ENCODE measurements at regions not wholly inside any gene's neighbourhood (a gene's known extent, or its start where the extent isn't known, plus 50 kb on each side); places are given as distances from the start of the nearest gene placed in this dataset.
"Not testable (repeated sequence)": the region's sequence is repeated elsewhere in the genome, so short reads cannot be mapped to it uniquely, and the experiment has no call there.

DNA sequence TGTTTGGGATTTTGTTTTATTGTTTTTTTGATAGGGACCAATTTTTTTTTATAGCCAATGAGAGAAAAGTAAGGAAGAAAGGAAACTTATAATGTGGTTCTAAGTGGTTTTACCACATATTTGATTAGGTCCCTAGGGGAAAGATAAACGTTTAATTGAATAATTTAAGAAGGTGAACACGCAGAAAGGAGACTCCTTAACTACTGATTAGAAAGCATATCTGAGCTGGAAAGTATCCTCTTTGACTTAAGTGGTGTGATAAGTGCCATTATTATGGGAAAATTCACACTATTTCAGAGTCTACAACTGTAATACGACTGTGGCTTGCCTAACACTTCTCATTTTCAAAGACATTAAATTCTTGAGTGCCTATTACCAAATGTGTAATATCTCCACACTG lies 106.5 kb upstream of the GRAMD1B start:
- H3K9me3 ChIP-seq = no peaks in the 10 kb centered on the region
- WGBS, 2 donors = 55 to 59% methylated on average over 3 of the region's 3 CpGs
- intact Hi-C loops (cut with DNase I) = no loop called here
- DNase-seq = no peak
- H3K36me3 ChIP-seq = no peaks in the 10 kb centered on the region
- no peak overlapping the region for H3K4me3 ChIP-seq
- H3K27me3 ChIP-seq = peaks cover 0 to 55% (median 0%) of the 10 kb centered on the region in 4 donors
- H3K27ac ChIP-seq = no peak overlapping the region
- peaks cover 0 to 5% (median 0%) of the 10 kb centered on the region in 3 donors for H3K4me1 ChIP-seq
- no peak for TF ChIP-seq POLR2A (IDR thresholded peaks at IDR 0.05)
- TF ChIP-seq, protein P1, sequence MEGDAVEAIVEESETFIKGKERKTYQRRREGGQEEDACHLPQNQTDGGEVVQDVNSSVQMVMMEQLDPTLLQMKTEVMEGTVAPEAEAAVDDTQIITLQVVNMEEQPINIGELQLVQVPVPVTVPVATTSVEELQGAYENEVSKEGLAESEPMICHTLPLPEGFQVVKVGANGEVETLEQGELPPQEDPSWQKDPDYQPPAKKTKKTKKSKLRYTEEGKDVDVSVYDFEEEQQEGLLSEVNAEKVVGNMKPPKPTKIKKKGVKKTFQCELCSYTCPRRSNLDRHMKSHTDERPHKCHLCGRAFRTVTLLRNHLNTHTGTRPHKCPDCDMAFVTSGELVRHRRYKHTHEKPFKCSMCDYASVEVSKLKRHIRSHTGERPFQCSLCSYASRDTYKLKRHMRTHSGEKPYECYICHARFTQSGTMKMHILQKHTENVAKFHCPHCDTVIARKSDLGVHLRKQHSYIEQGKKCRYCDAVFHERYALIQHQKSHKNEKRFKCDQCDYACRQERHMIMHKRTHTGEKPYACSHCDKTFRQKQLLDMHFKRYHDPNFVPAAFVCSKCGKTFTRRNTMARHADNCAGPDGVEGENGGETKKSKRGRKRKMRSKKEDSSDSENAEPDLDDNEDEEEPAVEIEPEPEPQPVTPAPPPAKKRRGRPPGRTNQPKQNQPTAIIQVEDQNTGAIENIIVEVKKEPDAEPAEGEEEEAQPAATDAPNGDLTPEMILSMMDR (IDR thresholded peaks at IDR 0.05) = no peak

DNA sequence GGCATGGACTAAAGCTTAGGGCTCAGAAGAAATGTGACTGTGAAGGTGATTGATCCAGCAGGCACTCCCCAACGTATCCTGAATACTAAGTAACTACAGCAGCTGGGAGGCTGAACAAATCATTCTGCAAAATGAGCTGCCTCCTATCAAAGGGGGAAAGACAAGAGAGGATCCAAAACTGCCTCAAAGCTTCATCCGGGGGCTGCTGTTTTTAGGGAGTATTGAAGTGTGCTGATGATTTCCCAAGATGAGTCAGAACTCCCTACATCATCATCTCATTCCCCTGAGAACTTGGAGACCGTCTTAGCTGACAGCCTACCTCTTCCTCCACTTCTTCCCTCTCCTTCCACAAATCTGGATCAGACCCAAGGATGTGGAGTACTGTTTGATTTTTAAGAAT lies 108.4 kb upstream of the GRAMD1B start:
- Histone ChIP-seq H3K9me3 (no peaks in the 10 kb centered on the region), H3K4me1 (peaks cover 0 to 5% (median 0%) of the 10 kb centered on the region in 3 donors), H3K27ac (no peak overlapping the region), H3K36me3 (no peaks in the 10 kb centered on the region), H3K27me3 (peaks cover 0 to 63% (median 0%) of the 10 kb centered on the region in 4 donors), H3K4me3 (no peak overlapping the region)
- TF ChIP-seq, protein P1 (IDR thresholded peaks at IDR 0.05) = no peak
- TF ChIP-seq POLR2A (IDR thresholded peaks at IDR 0.05) = no peak
- intact Hi-C loops (cut with DNase I) = no loop called here
- WGBS, 2 donors = 48 to 61% methylated on average over 3 of the region's 3 CpGs
- no peak for DNase-seq

- Histone ChIP-seq H3K4me3 (no peak overlapping the region), H3K27ac (no peak overlapping the region), H3K36me3 (no peaks in the 10 kb centered on the region), H3K4me1 (no peaks in the 10 kb centered on the region), H3K9me3 (no peaks in the 10 kb centered on the region), H3K27me3 (peaks cover 0 to 70% (median 0%) of the 10 kb centered on the region in 4 donors)
- WGBS, 2 donors = 71 to 73% methylated on average over 2 of the region's 2 CpGs
- TF ChIP-seq POLR2A (IDR thresholded peaks at IDR 0.05) = no peak
- TF ChIP-seq, protein P1 (IDR thresholded peaks at IDR 0.05) = no peak
- no peak for DNase-seq
- intact Hi-C loops (cut with DNase I) = no loop called here
Measured at GRCh38 chr11:123318623-123319022, 111.4 kb upstream of the GRAMD1B start.

DNA sequence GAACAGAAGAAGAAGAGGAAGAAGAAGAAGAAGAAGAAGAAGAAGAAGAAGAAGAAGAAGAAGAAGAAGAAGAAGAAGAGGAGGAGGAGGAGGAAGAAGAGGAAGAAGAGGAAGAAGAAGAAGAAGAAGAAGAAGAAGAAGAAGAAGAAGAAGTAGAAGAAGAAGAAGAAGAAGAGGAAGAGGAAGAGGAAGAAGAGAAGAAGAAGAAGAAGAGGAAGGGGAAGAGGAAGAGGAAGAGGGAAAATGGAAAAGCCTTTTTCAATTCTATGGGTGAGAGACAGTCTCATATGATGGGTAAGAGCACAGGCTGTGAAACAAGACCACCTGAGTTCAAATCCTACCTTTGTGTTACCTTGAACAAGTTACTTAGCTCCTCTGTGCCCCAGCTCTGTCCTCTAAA lies 111.9 kb upstream of the GRAMD1B start:
- H3K36me3 ChIP-seq; H3K4me3 ChIP-seq; H3K9me3 ChIP-seq; H3K27ac ChIP-seq; DNase-seq; intact Hi-C loops (cut with DNase I); H3K4me1 ChIP-seq: not testable (repeated sequence)
- peaks cover 0 to 73% (median 0%) of the 10 kb centered on the region in 4 donors for H3K27me3 ChIP-seq

DNA sequence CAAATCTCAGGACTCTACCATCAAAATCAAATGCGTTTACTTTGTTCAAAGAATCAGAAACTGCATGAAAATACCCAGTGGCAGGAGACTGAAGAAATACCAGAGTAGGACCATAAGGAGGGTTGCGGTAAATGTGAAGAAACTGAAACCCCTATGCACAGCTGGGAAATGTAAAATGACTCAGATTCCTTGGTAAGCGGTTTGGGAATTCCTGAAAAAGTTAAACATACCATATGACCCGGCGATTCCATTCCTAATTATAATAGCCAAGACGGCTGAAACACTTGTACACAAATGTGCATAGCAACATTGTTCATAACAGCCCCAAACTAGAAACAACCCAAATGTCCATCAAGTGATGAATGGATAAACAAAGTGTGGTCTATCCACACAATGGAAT lies 114.1 kb upstream of the GRAMD1B start:
- H3K4me3 ChIP-seq = no peak overlapping the region
- H3K4me1 ChIP-seq = no peaks in the 10 kb centered on the region
- H3K27me3 ChIP-seq = peaks cover 0 to 63% (median 0%) of the 10 kb centered on the region in 4 donors
- intact Hi-C loops (cut with DNase I) = no loop called here
- no peaks in the 10 kb centered on the region for H3K9me3 ChIP-seq
- H3K36me3 ChIP-seq = no peaks in the 10 kb centered on the region
- 51 to 80% methylated on average over 6 of the region's 6 CpGs for WGBS, 2 donors
- H3K27ac ChIP-seq = no peak overlapping the region
- DNase-seq = no peak
- TF ChIP-seq POLR2A (IDR thresholded peaks at IDR 0.05) = no peak
- TF ChIP-seq, protein P1 (IDR thresholded peaks at IDR 0.05) = no peak

DNA sequence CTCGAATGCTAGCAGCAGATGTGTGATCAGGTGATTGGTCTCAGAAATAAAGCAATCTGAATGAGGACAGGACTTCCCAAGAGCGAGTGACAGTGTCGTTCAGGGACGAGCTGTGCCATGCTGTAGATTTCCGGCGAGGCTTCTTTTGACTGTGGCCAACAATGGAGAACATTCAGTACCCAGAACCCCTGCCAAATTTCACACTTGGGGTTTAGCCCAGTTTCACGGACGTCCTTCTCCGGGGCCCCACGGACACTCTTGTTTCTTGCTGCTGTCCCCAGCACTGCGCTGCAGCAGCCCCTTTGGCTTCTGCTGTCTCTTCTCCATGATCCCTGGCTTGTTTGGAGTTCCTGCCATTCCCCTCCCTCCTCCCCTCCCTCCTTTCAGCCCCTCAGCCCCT lies 115.1 kb upstream of the GRAMD1B start:
- Histone ChIP-seq H3K9me3 (no peaks in the 10 kb centered on the region), H3K27me3 (peaks cover 0 to 53% (median 0%) of the 10 kb centered on the region in 4 donors), H3K27ac (no peak overlapping the region), H3K4me1 (no peaks in the 10 kb centered on the region), H3K36me3 (no peaks in the 10 kb centered on the region), H3K4me3 (no peak overlapping the region)
- no peak for TF ChIP-seq POLR2A (IDR thresholded peaks at IDR 0.05)
- TF ChIP-seq, protein P1 (IDR thresholded peaks at IDR 0.05) = no peak
- DNase-seq = no peak
- intact Hi-C loops (cut with DNase I) = no loop called here
- WGBS, 2 donors = 77 to 78% methylated on average over 11 of the region's 11 CpGs

All from esophagus squamous epithelium (tissue), 5 donors.